ENCODE measurements at regions not wholly inside any gene's neighbourhood (a gene's known extent, or its start where the extent isn't known, plus 50 kb on each side); places are given as distances from the start of the nearest gene placed in this dataset.

DNA sequence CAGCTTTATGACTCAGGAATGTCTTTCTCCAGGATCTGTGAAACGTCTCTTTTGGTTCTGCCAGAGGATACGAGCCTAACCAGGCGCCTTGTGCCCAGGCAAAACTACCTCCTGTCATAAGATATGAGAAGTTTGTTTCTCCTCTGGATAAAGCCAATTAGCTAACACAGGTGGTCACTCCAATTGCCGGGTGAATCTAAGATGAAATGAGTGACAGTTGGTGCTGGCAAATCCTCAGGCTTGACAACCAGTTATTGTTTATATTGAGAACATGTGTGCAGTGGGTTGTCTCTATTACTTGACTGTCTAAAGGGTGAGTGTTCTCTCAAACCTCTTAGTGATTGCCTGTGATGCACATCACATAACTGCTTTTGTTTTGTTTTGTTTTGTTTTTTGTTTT is 449.1 kb downstream of the XPNPEP1 start (continued):
- TF ChIP-seq, protein P1, sequence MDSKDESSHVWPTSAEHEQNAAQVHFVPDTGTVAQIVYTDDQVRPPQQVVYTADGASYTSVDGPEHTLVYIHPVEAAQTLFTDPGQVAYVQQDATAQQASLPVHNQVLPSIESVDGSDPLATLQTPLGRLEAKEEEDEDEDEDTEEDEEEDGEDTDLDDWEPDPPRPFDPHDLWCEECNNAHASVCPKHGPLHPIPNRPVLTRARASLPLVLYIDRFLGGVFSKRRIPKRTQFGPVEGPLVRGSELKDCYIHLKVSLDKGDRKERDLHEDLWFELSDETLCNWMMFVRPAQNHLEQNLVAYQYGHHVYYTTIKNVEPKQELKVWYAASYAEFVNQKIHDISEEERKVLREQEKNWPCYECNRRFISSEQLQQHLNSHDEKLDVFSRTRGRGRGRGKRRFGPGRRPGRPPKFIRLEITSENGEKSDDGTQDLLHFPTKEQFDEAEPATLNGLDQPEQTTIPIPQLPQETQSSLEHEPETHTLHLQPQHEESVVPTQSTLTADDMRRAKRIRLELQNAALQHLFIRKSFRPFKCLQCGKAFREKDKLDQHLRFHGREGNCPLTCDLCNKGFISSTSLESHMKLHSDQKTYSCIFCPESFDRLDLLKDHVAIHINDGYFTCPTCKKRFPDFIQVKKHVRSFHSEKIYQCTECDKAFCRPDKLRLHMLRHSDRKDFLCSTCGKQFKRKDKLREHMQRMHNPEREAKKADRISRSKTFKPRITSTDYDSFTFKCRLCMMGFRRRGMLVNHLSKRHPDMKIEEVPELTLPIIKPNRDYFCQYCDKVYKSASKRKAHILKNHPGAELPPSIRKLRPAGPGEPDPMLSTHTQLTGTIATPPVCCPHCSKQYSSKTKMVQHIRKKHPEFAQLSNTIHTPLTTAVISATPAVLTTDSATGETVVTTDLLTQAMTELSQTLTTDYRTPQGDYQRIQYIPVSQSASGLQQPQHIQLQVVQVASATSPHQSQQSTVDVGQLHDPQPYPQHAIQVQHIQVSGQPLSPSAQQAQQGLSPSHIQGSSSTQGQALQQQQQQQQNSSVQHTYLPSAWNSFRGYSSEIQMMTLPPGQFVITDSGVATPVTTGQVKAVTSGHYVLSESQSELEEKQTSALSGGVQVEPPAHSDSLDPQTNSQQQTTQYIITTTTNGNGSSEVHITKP (tag by site-specific recombination; IDR thresholded peaks at IDR 0.05), result no peak
- TF ChIP-seq GLI4 (tag by site-specific recombination; IDR thresholded peaks at IDR 0.05), result no peak
- TF ChIP-seq, protein P2, sequence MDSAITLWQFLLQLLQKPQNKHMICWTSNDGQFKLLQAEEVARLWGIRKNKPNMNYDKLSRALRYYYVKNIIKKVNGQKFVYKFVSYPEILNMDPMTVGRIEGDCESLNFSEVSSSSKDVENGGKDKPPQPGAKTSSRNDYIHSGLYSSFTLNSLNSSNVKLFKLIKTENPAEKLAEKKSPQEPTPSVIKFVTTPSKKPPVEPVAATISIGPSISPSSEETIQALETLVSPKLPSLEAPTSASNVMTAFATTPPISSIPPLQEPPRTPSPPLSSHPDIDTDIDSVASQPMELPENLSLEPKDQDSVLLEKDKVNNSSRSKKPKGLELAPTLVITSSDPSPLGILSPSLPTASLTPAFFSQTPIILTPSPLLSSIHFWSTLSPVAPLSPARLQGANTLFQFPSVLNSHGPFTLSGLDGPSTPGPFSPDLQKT (IDR thresholded peaks at IDR 0.05; ENCODE audit: borderline replicate concordance, low read depth, low read length), result no peak
- TF ChIP-seq, protein P3, sequence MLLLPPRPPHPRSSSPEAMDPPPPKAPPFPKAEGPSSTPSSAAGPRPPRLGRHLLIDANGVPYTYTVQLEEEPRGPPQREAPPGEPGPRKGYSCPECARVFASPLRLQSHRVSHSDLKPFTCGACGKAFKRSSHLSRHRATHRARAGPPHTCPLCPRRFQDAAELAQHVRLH (tag by site-specific recombination; IDR thresholded peaks at IDR 0.05), result no peak
- no peak for TF ChIP-seq ZNF555 (tag by site-specific recombination; conservative IDR thresholded peaks at IDR 0.05)

DNA sequence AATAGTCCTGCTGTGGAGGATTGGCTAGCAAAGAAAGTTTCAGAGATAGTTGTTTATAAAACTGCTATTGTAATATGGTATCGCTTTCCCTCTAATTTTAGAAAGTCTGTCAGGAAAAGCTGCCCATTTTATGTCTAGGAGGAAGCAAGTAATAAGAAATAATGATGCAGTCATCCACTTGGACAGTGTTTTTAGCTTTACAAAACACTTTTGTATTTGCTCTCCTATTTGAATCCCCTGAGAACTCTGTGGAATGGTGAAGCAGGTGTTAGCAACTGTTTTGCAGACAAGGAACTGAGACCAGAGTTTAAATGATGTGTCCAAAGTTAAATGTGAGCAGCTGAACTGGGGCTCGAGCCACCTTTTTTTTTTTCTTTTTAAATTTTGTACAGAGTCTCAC is 455.8 kb downstream of the XPNPEP1 start:
- Histone ChIP-seq H3K36me3 (ENCODE audit: control insufficient read depth in 2 of 2, insufficient read depth in 1 of 2, low read length in 2 of 2) (no peaks in the 10 kb centered on the region), H3K4me1 (ENCODE audit: control insufficient read depth, insufficient read depth, low read length) (no peaks in the 10 kb centered on the region), H3K9me3 (ENCODE audit: control insufficient read depth, insufficient read depth, low read depth, low read length) (no peaks in the 10 kb centered on the region), H3K4me3 (ENCODE audit: low read depth, low read length) (no peak overlapping the region), H3K27ac (ENCODE audit: extremely low read depth, low read depth, low read length) (no peak overlapping the region)
- POLR2A ChIA-PET, result no interaction called here
- CTCF ChIA-PET, result no interaction called here
- TF ChIP-seq ZNF37A (tag by site-specific recombination; IDR thresholded peaks at IDR 0.05), result no peak
- no peak for TF ChIP-seq ZFP3 (tag by site-specific recombination; IDR thresholded peaks at IDR 0.05; ENCODE audit: low read depth)
- TF ChIP-seq, protein P4, sequence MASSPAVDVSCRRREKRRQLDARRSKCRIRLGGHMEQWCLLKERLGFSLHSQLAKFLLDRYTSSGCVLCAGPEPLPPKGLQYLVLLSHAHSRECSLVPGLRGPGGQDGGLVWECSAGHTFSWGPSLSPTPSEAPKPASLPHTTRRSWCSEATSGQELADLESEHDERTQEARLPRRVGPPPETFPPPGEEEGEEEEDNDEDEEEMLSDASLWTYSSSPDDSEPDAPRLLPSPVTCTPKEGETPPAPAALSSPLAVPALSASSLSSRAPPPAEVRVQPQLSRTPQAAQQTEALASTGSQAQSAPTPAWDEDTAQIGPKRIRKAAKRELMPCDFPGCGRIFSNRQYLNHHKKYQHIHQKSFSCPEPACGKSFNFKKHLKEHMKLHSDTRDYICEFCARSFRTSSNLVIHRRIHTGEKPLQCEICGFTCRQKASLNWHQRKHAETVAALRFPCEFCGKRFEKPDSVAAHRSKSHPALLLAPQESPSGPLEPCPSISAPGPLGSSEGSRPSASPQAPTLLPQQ (tag by site-specific recombination; IDR thresholded peaks at IDR 0.05), result no peak
- no peak for TF ChIP-seq ZNF76 (tag by site-specific recombination; IDR thresholded peaks at IDR 0.05; ENCODE audit: borderline replicate concordance, low read depth)
- TF ChIP-seq ZNF19 (tag by site-specific recombination; IDR thresholded peaks at IDR 0.05; ENCODE audit: low read depth), result no peak
- no peak for TF ChIP-seq ZNF266 (tag by site-specific recombination; IDR thresholded peaks at IDR 0.05; ENCODE audit: low read depth)

DNA sequence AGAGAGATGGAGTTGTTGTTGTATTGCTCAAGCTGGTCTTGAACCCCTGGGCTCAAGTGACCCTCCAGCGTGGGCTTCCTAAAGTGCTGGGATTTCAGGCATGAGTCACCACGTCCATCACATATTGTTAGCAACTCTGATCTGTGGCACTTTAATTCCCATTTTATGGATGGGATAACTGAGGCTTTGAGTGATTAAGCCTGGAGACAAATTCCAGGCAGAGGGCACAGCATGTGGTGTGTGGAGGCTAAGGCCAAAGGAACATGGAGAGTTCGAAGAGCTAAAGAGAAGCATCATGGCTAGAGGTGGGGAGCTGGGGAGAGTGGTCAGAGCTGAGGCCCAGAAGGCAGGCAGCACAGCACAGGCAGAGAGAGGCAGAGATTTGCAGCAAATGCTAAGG is 458.4 kb downstream of the XPNPEP1 start:
- Histone ChIP-seq H3K4me1 (ENCODE audit: control insufficient read depth, insufficient read depth, low read length) (no peaks in the 10 kb centered on the region), H3K9me3 (ENCODE audit: control insufficient read depth, insufficient read depth, low read depth, low read length) (no peaks in the 10 kb centered on the region), H3K4me3 (ENCODE audit: low read depth, low read length) (no peak overlapping the region), H3K27ac (ENCODE audit: extremely low read depth, low read depth, low read length) (no peak overlapping the region), H3K36me3 (ENCODE audit: control insufficient read depth in 2 of 2, insufficient read depth in 1 of 2, low read length in 2 of 2) (no peaks in the 10 kb centered on the region)
- POLR2A ChIA-PET, result no interaction called here
- CTCF ChIA-PET, result no interaction called here
- TF ChIP-seq ZNF677 (tag by site-specific recombination; IDR thresholded peaks at IDR 0.05) (no peak), ZNF624 (tag by site-specific recombination; IDR thresholded peaks at IDR 0.05) (no peak), ZNF433 (tag by site-specific recombination; IDR thresholded peaks at IDR 0.05; ENCODE audit: low read depth) (no peak)
- TF ChIP-seq, protein P5, sequence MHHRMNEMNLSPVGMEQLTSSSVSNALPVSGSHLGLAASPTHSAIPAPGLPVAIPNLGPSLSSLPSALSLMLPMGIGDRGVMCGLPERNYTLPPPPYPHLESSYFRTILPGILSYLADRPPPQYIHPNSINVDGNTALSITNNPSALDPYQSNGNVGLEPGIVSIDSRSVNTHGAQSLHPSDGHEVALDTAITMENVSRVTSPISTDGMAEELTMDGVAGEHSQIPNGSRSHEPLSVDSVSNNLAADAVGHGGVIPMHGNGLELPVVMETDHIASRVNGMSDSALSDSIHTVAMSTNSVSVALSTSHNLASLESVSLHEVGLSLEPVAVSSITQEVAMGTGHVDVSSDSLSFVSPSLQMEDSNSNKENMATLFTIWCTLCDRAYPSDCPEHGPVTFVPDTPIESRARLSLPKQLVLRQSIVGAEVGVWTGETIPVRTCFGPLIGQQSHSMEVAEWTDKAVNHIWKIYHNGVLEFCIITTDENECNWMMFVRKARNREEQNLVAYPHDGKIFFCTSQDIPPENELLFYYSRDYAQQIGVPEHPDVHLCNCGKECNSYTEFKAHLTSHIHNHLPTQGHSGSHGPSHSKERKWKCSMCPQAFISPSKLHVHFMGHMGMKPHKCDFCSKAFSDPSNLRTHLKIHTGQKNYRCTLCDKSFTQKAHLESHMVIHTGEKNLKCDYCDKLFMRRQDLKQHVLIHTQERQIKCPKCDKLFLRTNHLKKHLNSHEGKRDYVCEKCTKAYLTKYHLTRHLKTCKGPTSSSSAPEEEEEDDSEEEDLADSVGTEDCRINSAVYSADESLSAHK (tag by site-specific recombination; IDR thresholded peaks at IDR 0.05), result no peak
- TF ChIP-seq, protein P1 (tag by site-specific recombination; IDR thresholded peaks at IDR 0.05), result no peak
